ENCODE measurements at regions not wholly inside any gene's neighbourhood (a gene's known extent, or its start where the extent isn't known, plus 50 kb on each side); places are given as distances from the start of the nearest gene placed in this dataset.

DNA sequence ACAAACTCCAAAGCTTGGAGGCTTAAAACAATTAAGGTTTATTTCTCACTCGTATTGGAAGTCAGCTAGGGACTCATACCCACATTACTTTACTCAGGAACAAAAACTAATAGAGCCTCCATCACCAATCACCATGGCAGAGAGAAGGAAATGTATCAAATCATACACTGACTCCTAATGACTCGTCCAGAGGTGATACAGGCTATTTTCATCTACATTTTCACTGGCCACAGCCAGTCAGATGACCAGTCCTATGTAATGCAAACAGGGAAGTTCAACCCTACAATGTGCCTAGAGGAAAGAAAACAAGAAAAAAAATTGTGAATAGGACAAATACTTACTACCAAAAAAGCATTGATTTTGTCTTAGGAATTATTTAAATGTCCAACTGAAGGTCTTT is 110.3 kb downstream of the SEC16B start:
- TF ChIP-seq, protein P1, sequence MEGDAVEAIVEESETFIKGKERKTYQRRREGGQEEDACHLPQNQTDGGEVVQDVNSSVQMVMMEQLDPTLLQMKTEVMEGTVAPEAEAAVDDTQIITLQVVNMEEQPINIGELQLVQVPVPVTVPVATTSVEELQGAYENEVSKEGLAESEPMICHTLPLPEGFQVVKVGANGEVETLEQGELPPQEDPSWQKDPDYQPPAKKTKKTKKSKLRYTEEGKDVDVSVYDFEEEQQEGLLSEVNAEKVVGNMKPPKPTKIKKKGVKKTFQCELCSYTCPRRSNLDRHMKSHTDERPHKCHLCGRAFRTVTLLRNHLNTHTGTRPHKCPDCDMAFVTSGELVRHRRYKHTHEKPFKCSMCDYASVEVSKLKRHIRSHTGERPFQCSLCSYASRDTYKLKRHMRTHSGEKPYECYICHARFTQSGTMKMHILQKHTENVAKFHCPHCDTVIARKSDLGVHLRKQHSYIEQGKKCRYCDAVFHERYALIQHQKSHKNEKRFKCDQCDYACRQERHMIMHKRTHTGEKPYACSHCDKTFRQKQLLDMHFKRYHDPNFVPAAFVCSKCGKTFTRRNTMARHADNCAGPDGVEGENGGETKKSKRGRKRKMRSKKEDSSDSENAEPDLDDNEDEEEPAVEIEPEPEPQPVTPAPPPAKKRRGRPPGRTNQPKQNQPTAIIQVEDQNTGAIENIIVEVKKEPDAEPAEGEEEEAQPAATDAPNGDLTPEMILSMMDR (conservative IDR thresholded peaks at IDR 0.05 in 1 of 2, IDR thresholded peaks at IDR 0.05 in 1 of 2; ENCODE audit: low read depth in 1 of 2, low read length in 2 of 2), result no peak
- no peak for TF ChIP-seq EZH2 (IDR thresholded peaks at IDR 0.05; ENCODE audit: low read length, missing control alignments)
